ENCODE measurements at regions not wholly inside any gene's neighbourhood (a gene's known extent, or its start where the extent isn't known, plus 50 kb on each side); places are given as distances from the start of the nearest gene placed in this dataset.
"Not testable (repeated sequence)": the region's sequence is repeated elsewhere in the genome, so short reads cannot be mapped to it uniquely, and the experiment has no call there.

- DNase-seq, result not testable (repeated sequence)
These were observed 545.5 kb downstream of the RPIA start for GRCh38 chr2:89236832-89237450.

DNA sequence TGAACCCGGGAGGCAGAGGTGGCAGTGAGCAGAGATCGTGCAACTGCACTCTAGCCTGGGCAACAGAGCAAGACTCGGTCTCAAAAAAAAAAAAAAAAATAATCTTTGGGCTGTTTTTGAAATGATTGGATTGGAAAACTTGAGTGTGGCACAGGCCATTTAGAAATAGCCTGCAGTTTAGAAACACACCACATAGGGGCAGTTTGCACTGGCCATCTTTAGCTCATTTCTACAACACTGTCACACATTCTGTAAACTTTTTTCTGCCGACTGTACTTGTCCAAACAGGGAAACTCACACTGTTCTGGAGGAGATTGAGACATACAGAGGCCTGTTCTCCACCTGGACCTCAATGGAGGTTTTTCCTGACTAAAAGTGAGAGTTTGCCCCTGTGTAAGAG, 546.3 kb downstream of the RPIA start:
- DNase-seq, result not testable (repeated sequence)

- DNase-seq, result not testable (repeated sequence)
These were observed 551.7 kb downstream of the RPIA start for GRCh38 chr2:89243114-89243700.

- not testable (repeated sequence) for DNase-seq
These were observed 552.9 kb downstream of the RPIA start for GRCh38 chr2:89244407-89244806.

- not testable (repeated sequence) for DNase-seq
These were observed 554.0 kb downstream of the RPIA start for GRCh38 chr2:89245478-89245877.

- DNase-seq, result not testable (repeated sequence)
These were observed 554.6 kb downstream of the RPIA start for GRCh38 chr2:89246027-89246426.

- DNase-seq, result not testable (repeated sequence)
These were observed 555.1 kb downstream of the RPIA start for GRCh38 chr2:89246620-89247019.

DNA sequence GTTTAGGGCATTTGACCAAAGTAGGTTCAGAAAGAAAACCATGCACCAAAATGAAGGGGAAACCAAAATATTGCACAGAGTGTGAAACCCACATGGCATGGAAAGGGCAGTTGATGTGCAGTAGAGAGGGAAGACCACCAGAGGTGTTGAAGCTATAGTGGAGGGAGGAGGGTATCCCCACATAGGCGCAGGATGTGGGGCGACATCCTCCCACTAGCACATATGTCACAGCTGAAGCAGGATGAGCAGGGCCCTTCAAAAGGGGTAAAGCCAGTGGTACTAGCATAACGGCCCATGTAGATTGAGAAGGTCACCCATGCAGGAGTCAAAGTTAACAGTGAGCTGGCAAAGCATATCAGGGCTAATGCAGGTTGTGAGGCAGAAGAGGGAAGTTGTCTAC, 563.5 kb downstream of the RPIA start:
- not testable (repeated sequence) for DNase-seq

- DNase-seq, result not testable (repeated sequence)
These were observed 582.0 kb downstream of the RPIA start for GRCh38 chr2:89273443-89273842.

- DNase-seq, result not testable (repeated sequence)
These were observed 589.1 kb downstream of the RPIA start for GRCh38 chr2:89280536-89280935.

DNA sequence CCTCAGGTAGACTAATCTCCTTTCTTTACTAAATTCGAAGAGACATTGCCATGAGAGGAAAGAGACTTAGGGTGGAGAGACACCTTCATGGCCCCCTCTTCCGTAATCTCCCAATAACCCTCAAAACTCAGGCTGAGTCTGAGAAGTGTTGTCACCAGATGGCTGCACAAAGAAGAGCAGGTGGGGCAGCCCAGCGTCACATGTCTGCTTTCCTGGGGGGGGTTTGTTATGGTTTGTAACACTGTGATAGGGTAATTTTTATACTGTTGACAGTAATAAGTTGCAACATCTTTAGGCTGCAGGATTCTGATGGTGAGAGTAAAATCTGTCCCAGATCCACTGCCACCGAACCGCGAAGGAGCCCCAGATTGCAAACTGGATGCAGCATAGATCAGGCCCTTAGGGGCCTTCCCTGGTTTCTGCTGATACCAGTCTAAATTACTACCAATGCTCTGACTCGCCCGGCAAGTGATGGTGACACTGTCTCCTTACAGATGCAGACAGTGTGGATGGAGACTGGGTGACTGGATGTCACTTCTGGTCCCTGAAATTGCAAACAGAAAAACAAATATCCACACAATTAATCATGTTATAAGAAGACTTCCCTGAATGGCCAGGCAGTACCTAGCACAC, 595.1 kb downstream of the RPIA start:
- DNase-seq, result not testable (repeated sequence)

- not testable (repeated sequence) for DNase-seq
These were observed 595.6 kb downstream of the RPIA start for GRCh38 chr2:89287084-89287483.

DNA sequence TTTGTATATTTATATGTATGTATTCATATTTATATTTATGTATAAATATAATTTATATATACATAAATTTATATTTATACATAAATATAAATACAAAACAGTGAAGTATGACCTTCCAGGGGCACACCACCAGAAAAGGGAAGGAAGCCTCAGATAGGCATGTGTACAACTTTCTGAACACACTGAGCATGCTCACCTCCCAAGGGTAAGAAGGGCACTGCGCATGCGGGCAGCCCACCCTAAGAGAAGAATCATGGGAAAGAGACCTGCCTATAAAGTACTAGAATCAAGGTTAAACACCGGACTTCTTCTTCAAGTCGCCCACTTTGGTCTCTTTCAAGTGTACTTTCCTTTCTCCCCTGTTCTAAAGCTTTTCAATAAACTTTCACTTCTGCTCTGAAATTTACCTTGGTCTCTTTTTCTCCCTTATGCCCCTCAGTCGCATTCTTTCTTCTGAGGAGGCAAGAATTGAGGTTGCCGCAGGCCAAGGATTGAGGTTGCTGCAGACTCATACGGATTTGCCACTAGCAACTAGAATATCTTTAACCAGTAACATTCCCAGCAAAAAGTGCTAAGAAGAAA, 600.3 kb downstream of the RPIA start:
- DNase-seq, result not testable (repeated sequence)

DNA sequence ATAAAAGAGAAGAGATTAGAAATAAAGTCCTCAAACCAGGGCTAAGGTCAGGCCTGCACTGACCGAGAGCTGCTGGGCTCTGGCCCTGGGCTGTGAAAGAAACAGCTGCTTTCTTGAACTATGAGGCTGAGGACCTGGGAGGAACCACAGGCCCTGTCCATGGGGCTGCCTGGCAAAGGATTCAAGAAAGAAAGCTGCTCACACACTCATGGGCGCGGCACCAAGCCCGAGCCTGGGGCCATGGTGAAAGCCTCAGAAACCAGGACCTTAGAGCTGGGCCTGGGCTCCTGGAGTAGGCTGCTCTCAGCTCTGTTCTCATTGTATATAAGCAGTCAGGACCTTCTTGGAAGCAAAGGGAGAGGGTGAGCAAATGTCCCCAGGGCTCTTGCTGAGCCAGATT, 601.9 kb downstream of the RPIA start:
- not testable (repeated sequence) for DNase-seq

DNA sequence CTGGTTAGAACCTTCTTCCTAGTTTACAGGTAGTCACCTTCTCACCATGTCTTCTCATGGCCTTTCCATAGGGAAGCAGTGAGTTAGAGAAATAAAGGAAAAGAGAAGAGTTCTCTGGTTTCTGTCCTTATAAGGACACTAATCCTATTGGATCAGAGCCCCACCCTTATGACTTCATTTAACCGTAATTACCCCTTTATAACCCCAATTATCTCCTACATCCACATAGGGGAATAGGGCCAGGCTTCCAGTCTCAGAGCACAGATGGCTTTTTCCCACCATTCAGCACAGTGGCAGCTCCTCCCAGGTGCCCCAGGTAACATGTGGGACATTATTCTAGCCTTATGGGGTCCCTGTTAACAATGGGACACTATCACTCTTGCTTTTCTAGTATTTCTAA, 602.9 kb downstream of the RPIA start:
- DNase-seq, result not testable (repeated sequence)

- not testable (repeated sequence) for DNase-seq
These were observed 605.4 kb downstream of the RPIA start for GRCh38 chr2:89296820-89297398.

DNA sequence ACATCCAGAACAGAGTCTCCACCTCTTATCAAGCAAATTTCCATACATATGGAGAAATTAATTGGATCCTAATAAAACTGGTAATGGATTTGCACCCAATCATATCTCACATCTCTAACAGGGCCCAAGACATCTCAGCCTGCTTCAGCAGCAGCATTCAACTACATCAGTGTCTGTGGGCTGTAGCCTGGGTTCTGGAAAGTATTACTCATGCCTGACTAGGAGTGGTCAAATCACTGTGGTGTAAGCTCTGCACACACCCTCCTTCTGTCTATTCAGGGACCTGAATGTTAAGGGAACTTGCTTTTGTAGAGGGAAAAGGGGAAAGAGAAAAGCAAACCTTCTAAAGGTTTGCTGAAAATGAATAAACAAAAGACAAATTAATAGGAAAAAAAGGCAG, 607.7 kb downstream of the RPIA start:
- DNase-seq, result not testable (repeated sequence)

DNA sequence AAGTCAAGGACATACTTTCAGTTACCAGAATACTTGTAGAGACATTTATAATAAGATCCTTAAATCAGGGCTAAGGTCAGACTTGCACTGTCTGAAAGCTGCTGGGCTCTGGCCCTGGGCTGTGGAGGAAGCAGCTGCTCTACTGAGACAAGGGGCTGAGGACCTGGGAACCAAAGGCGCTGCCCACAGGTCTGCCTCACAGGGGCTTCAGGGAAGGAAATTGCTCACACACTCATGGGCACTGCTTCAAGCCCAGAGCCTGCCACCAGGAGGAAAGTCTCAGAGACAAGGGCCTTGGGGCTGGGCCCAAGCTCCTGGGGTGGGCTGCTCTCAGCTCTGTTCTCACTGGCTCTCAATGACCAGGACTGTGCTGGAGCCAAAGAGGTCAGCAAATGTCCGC, 614.1 kb downstream of the RPIA start:
- not testable (repeated sequence) for DNase-seq

- DNase-seq, result not testable (repeated sequence)
These were observed 615.6 kb downstream of the RPIA start for GRCh38 chr2:89306869-89307637.

DNA sequence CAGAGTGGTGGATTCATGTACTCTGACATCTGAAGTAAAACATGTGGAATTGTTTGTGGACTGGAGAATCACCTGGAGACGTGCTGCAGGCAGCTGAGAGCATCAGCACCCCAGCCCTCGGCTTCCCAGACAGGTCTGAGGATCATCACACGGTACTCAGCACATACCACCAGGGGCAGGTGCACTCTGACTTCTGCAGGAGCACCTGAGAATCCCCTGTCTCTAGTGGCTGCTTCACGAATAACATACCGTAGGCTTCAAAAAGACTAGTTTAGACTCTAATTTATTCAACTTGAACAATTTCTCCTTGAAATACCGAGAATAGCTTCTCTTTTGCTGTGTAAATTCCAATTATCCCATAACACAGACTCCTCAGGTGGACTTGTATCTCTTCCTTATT, 627.5 kb downstream of the RPIA start:
- not testable (repeated sequence) for DNase-seq

- not testable (repeated sequence) for DNase-seq
These were observed 634.4 kb downstream of the RPIA start for GRCh38 chr2:89325894-89326293.

- not testable (repeated sequence) for DNase-seq
These were observed 635.0 kb downstream of the RPIA start for GRCh38 chr2:89326455-89326854.

- DNase-seq, result not testable (repeated sequence)
These were observed 637.3 kb downstream of the RPIA start for GRCh38 chr2:89328790-89329189.

Data from activated naive CD4-positive, alpha-beta T cell treated with anti-CD3 and anti-CD28 coated beads, Interleukin-2, amount 50 U/mL, for 16 hours (primary cell).